ENCODE measurements at regions not wholly inside any gene's neighbourhood (a gene's known extent, or its start where the extent isn't known, plus 50 kb on each side); places are given as distances from the start of the nearest gene placed in this dataset.

DNA sequence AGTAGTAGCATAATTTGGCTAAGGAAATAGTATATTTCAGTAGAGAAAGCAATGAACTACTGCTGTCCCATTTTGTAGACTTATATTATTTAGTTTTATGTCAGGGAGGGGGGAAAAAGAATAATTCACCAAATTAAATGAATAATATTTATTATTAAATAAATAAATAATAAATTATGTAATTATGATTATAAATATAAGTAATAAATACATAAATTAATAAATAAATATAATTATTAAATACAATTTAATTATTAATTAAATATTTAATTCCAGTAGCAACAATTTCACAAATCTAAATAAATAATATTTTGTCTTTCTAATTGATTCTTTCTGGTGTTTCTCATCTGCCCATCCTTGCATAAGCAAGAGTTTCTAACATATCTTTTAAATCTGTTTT is 81.1 kb upstream of the PLSCR4 start:
- Histone ChIP-seq H3K14ac (ENCODE audit: insufficient read depth, low read length) (no peak overlapping the region), H4K8ac (replicated peaks; ENCODE audit: insufficient read length, low read depth, low read length) (no peak overlapping the region), H2BK5ac (ENCODE audit: insufficient read length, low read length) (no peak overlapping the region), H3K27ac (ENCODE audit: insufficient read length, low read depth, low read length) (no peak overlapping the region), H3K4me1 (ENCODE audit: insufficient read depth, low read length) (no peaks in the 10 kb centered on the region), H2AK5ac (ENCODE audit: insufficient read length, low read length) (no peak overlapping the region), H3K9me3 (ENCODE audit: control insufficient read depth, low read depth, low read length) (no peaks in the 10 kb centered on the region), H3K4ac (ENCODE audit: low read depth, low read length) (no peak overlapping the region), H2AFZ (ENCODE audit: low read length) (no peak overlapping the region), H3K18ac (ENCODE audit: insufficient read length, low read depth, low read length) (no peak overlapping the region), H3K23ac (ENCODE audit: insufficient read length, low read depth, low read length) (no peak overlapping the region), H3T11ph (ENCODE audit: low read length) (no peak overlapping the region), H4K5ac (ENCODE audit: insufficient read length, low read depth, low read length) (no peak overlapping the region), H2BK12ac (ENCODE audit: insufficient read length, low read depth, low read length) (no peak overlapping the region), H3K23me2 (ENCODE audit: insufficient read length, low read depth, low read length, poor library complexity, severe bottlenecking) (no peaks in the 10 kb centered on the region), H4K91ac (ENCODE audit: insufficient read length, low read depth, low read length) (no peak overlapping the region), H3K4me2 (ENCODE audit: insufficient read depth, insufficient read length, low read length) (no peak overlapping the region), H3K79me1 (ENCODE audit: insufficient read depth, low read depth, low read length, poor library complexity, severe bottlenecking) (no peaks in the 10 kb centered on the region), H2BK15ac (ENCODE audit: low read depth, low read length) (no peak overlapping the region), H3K56ac (ENCODE audit: insufficient read length, low read depth, low read length) (no peak overlapping the region), H3K9ac (ENCODE audit: extremely low read depth, insufficient read length, low read length) (no peak overlapping the region), H4K20me1 (ENCODE audit: control insufficient read depth, insufficient read depth, insufficient read length) (no peaks in the 10 kb centered on the region), H3K27me3 (ENCODE audit: insufficient read depth, low read length) (no peaks in the 10 kb centered on the region), H3K79me2 (ENCODE audit: insufficient read depth, low read length) (no peaks in the 10 kb centered on the region), H2BK120ac (ENCODE audit: low read depth, low read length, poor library complexity, severe bottlenecking) (no peak overlapping the region), H2BK20ac (ENCODE audit: low read depth, low read length, poor library complexity, severe bottlenecking) (no peak overlapping the region)
- peaks cover 5% of the 10 kb centered on the region in 2 experiments; a peak in 2 of 5 replicates for H3K9me3 Mint-ChIP-seq
- peaks cover 0 to 11% (median 3%) of the 10 kb centered on the region in 3 experiments; a peak in 4 of 7 replicates for H3K36me3 Mint-ChIP-seq (ENCODE audit: insufficient read depth in 1 of 3, low read depth in 3 of 3)
- H3K27ac Mint-ChIP-seq = no peak overlapping the region
- H3K27me3 Mint-ChIP-seq (ENCODE audit: low read depth) = no peaks in the 10 kb centered on the region
- no peak overlapping the region for H3K4me3 Mint-ChIP-seq
- DNase-seq = no peak
- no peaks in the 10 kb centered on the region; a peak in 1 of 4 replicates for H3K4me1 Mint-ChIP-seq
- TF ChIP-seq, protein P1, sequence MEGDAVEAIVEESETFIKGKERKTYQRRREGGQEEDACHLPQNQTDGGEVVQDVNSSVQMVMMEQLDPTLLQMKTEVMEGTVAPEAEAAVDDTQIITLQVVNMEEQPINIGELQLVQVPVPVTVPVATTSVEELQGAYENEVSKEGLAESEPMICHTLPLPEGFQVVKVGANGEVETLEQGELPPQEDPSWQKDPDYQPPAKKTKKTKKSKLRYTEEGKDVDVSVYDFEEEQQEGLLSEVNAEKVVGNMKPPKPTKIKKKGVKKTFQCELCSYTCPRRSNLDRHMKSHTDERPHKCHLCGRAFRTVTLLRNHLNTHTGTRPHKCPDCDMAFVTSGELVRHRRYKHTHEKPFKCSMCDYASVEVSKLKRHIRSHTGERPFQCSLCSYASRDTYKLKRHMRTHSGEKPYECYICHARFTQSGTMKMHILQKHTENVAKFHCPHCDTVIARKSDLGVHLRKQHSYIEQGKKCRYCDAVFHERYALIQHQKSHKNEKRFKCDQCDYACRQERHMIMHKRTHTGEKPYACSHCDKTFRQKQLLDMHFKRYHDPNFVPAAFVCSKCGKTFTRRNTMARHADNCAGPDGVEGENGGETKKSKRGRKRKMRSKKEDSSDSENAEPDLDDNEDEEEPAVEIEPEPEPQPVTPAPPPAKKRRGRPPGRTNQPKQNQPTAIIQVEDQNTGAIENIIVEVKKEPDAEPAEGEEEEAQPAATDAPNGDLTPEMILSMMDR (conservative IDR thresholded peaks at IDR 0.05) = no peak

Data from H9 (cell line).